HG02885 (cell line): ENCODE measurements at regions not wholly inside any gene's neighbourhood (a gene's known extent, or its start where the extent isn't known, plus 50 kb on each side); places are given as distances from the start of the nearest gene placed in this dataset.

Experiments used
- ATAC-seq: cut with Tn5 transposase; IDR thresholded peaks from one replicate; pipeline ENCODE4 v1.9.1; 2021; ENCODE audit warnings: mild to moderate bottlenecking; ENCODE audit not compliant: unreplicated experiment, poor library complexity

- no peak for ATAC-seq
Measured at GRCh38 chr17:72359811-72360210, 239.0 kb downstream of the SOX9 start.

- no peak for ATAC-seq
Measured at GRCh38 chr17:72360386-72360940, 239.6 kb downstream of the SOX9 start.

GRCh38 chr17:72361892-72362291, 241.1 kb downstream of the SOX9 start:
- ATAC-seq, result no peak

- ATAC-seq, result no peak
Measured at GRCh38 chr17:72362376-72363088, 241.7 kb downstream of the SOX9 start.

GRCh38 chr17:72363089-72363610, 242.3 kb downstream of the SOX9 start:
- no peak for ATAC-seq

- ATAC-seq, result no peak
Measured at GRCh38 chr17:72365857-72366414, 245.1 kb downstream of the SOX9 start.

- no peak for ATAC-seq
Measured at GRCh38 chr17:72366626-72367025, 245.8 kb downstream of the SOX9 start.

GRCh38 chr17:72368191-72368590, 247.4 kb downstream of the SOX9 start:
- ATAC-seq, result no peak

GRCh38 chr17:72369366-72369765, 248.5 kb downstream of the SOX9 start:
- ATAC-seq, result no peak

- ATAC-seq, result no peak
Measured at GRCh38 chr17:72370819-72371218, 250.0 kb downstream of the SOX9 start.

- ATAC-seq, result no peak
Measured at GRCh38 chr17:72372185-72372584, 251.4 kb downstream of the SOX9 start.

- no peak for ATAC-seq
Measured at GRCh38 chr17:72373910-72374741, 253.3 kb downstream of the SOX9 start.

GRCh38 chr17:72376526-72377345, 255.9 kb downstream of the SOX9 start:
- ATAC-seq, result no peak

GRCh38 chr17:72378414-72379390, 257.9 kb downstream of the SOX9 start:
- no peak for ATAC-seq

GRCh38 chr17:72379516-72379915, 258.7 kb downstream of the SOX9 start:
- ATAC-seq, result no peak

GRCh38 chr17:72380120-72380519, 259.3 kb downstream of the SOX9 start:
- no peak for ATAC-seq

GRCh38 chr17:72380737-72381136, 259.9 kb downstream of the SOX9 start:
- ATAC-seq, result no peak

GRCh38 chr17:72381597-72382397, 261.0 kb downstream of the SOX9 start:
- no peak for ATAC-seq
